ENCODE measurements at regions not wholly inside any gene's neighbourhood (a gene's known extent, or its start where the extent isn't known, plus 50 kb on each side); places are given as distances from the start of the nearest gene placed in this dataset.

DNA sequence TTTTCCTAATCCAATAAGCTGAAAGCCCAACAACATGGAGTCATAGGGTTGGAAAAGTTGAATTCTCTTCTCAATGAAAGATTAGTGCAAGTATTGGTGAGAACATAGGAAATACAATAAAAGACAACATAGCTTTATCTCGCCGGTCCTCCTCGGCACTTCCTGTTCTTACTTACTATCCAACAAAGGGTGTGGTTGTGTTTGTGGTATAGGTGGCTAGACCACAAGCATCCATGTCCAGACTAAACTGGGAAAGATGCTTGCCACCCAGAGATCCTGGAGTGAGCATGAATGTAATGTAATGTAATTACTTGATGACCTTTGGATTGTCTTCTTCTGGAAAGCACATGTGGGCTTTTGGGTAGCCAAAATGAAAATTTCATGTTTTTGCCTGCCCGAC lies 223.8 kb downstream of the CPE start:
- ChIA-PET POLR2A (no interaction called here), CTCF (no interaction called here)
- no peak overlapping the region for H3K4me3 ChIP-seq (ENCODE audit: low read depth, low read length)
- no peak overlapping the region for H3K27ac ChIP-seq (ENCODE audit: low read depth, low read length)
- no peaks in the 10 kb centered on the region for H3K9me3 ChIP-seq (ENCODE audit: control insufficient read depth, insufficient read depth, low read length)
- no peak for TF ChIP-seq CTCF (IDR thresholded peaks at IDR 0.05; ENCODE audit: low read depth, low read length)
- H3K27me3 ChIP-seq (ENCODE audit: control insufficient read depth, insufficient read depth, low read length), result no peaks in the 10 kb centered on the region
- no peak for DNase-seq (ENCODE audit: low read depth, low spot score)

DNA sequence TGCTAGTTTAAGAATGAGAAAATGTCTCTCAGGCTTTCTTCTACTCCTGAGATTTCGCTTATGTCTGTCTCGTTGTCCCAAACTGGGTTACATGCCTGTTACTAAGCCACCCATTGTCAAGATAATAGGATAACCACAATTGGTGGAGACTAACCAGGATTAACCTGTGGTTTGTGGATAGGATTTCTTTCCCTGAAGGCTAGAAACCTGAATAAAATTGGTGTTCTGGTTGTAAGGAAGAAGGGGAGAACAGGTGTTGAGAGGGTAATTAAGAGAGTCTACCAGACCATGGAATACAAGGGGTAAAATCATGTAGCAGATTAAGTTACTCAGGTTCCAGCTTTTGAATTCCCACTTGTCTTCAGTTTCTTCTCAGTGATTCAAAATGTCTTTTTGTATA lies 225.4 kb downstream of the CPE start:
- CTCF ChIA-PET, result no interaction called here

GRCh38 chr4:165605811-165606210 lies 227.0 kb downstream of the CPE start:
- Histone ChIP-seq H3K4me3 (ENCODE audit: low read depth, low read length) (no peak overlapping the region), H3K27ac (ENCODE audit: low read depth, low read length) (no peak overlapping the region), H3K9me3 (ENCODE audit: control insufficient read depth, insufficient read depth, low read length) (no peaks in the 10 kb centered on the region), H3K27me3 (ENCODE audit: control insufficient read depth, insufficient read depth, low read length) (no peaks in the 10 kb centered on the region)
- ChIA-PET CTCF (no interaction called here), POLR2A (no interaction called here)
- TF ChIP-seq CTCF (IDR thresholded peaks at IDR 0.05; ENCODE audit: low read depth, low read length), result no peak
- DNase-seq (ENCODE audit: low read depth, low spot score), result no peak

More for the DNA sequence above, 225.4 kb downstream of the CPE start:
- H3K9me3 ChIP-seq (ENCODE audit: control insufficient read depth, insufficient read depth, low read length), result no peaks in the 10 kb centered on the region
- no peak for TF ChIP-seq CTCF (IDR thresholded peaks at IDR 0.05; ENCODE audit: low read depth, low read length)
- no peaks in the 10 kb centered on the region for H3K27me3 ChIP-seq (ENCODE audit: control insufficient read depth, insufficient read depth, low read length)
- H3K4me3 ChIP-seq (ENCODE audit: low read depth, low read length), result no peak overlapping the region
- POLR2A ChIA-PET, result no interaction called here
- no peak for DNase-seq (ENCODE audit: low read depth, low spot score)
- H3K27ac ChIP-seq (ENCODE audit: low read depth, low read length), result no peak overlapping the region

DNA sequence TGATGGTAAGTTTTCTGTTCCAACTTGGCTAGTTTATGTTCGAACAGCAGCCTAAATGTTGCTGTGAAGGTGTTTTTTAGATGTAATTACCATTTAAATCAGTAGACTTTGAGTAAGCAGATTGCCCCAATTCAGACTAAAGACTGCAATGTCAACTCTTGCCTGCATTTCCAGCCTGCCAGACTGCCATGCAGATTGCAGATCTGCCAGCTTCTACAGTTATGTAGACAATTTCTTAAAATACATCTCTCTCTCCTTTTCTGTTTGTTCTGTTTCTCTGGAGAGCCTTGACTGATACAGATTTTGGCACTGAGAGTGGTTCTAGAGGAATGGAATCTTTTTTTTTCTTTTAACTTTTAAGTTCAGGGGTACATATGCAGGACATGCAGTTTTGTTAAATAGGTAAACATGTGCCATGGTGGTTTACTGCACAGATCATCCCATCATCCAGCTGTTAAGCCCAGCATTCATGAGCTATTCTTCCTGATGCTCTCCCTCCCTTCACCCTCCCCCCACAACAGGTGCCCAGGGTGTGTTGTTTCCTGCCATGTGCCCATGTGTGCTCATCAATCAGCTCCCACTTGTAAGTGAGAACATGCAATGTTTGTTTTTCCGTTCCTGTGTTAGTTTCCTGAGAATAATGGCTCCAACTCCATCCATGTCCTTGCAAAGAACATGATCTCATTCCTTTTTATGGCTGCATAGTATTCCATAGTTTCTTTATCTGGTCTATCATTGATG lies 227.8 kb downstream of the CPE start:
- POLR2A ChIA-PET, result no interaction called here
- Histone ChIP-seq H3K9me3 (ENCODE audit: control insufficient read depth, insufficient read depth, low read length) (no peaks in the 10 kb centered on the region), H3K27ac (ENCODE audit: low read depth, low read length) (no peak overlapping the region), H3K27me3 (ENCODE audit: control insufficient read depth, insufficient read depth, low read length) (no peaks in the 10 kb centered on the region), H3K4me3 (ENCODE audit: low read depth, low read length) (no peak overlapping the region)
- DNase-seq (ENCODE audit: low read depth, low spot score), result no peak
- TF ChIP-seq CTCF (IDR thresholded peaks at IDR 0.05; ENCODE audit: low read depth, low read length), result no peak
- CTCF ChIA-PET, result no interaction called here

GRCh38 chr4:165609653-165610052 lies 230.8 kb downstream of the CPE start:
- no peak overlapping the region for H3K4me3 ChIP-seq (ENCODE audit: low read depth, low read length)
- no peak overlapping the region for H3K27ac ChIP-seq (ENCODE audit: low read depth, low read length)
- H3K9me3 ChIP-seq (ENCODE audit: control insufficient read depth, insufficient read depth, low read length), result no peaks in the 10 kb centered on the region; the same call in 1 of the 2 replicates
- DNase-seq (ENCODE audit: low read depth, low spot score), result no peak
- TF ChIP-seq CTCF (IDR thresholded peaks at IDR 0.05; ENCODE audit: low read depth, low read length), result no peak
- no peaks in the 10 kb centered on the region for H3K27me3 ChIP-seq (ENCODE audit: control insufficient read depth, insufficient read depth, low read length)
- ChIA-PET CTCF (no interaction called here), POLR2A (no interaction called here)
